ENCODE measurements at regions not wholly inside any gene's neighbourhood (a gene's known extent, or its start where the extent isn't known, plus 50 kb on each side); places are given as distances from the start of the nearest gene placed in this dataset.
"Not testable (repeated sequence)": the region's sequence is repeated elsewhere in the genome, so short reads cannot be mapped to it uniquely, and the experiment has no call there.

DNA sequence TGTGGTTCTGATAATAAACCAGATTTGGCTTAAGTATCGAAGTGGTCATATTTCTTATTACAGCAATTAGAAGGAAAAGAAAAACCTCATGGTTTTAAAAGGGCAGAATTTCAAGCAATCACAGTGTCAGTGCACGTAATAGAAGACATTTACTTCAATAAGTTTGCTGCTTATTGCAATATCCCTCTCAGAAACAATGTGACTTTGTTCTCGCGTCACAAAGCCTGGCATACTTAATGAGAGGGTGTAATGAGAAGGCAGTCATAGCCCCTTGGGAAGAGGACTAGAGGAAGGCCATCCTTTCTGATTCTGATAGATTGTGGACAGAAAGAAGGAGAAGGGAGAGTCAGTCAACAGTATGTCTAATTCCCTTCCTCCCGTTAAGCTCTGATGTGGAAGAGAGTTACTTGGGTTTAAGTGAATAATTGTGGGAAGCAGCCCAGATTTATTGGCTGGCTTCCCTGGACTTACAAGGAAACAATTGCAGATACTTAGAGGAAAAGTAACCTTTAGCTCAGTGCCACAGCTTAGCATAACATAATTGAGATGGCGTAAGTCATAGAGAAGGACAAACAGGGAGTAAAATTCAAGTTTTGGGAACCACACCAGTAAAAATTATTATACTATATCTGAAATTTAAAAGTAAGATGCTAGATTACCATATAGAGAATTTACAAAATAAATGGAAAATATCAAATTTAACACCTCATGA is 738.2 kb downstream of the PRIM2 start:
- not testable (repeated sequence) for DNase-seq (ENCODE audit: insufficient read length, low spot score)
- FAIRE-seq = peak; percentile 67

- DNase-seq (ENCODE audit: insufficient read length, low spot score) = not testable (repeated sequence)
- peak; percentile 59 for FAIRE-seq
Observed at GRCh38 chr6:58059701-58060100, 742.3 kb downstream of the PRIM2 start.

DNA sequence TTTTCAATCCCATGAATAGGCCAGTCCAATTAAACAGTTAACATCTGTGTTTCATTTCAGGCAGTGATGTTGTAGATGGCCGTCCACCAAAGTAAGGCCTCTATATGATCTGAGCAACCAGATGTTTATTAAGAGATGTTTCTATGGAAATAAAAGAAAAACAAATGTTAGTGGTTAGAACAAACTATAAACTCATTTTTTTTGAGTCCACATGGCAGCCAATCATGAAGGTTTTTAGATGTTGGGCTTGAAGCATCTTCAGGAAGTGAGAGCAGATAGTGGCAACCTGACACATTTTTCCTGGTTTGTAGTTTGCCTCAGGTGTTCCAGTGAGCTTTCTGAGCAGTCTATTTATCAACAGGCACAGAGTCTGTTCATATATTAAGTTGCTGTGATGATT is 746.1 kb downstream of the PRIM2 start:
- not testable (repeated sequence) for FAIRE-seq; DNase-seq (ENCODE audit: insufficient read length, low spot score)

DNA sequence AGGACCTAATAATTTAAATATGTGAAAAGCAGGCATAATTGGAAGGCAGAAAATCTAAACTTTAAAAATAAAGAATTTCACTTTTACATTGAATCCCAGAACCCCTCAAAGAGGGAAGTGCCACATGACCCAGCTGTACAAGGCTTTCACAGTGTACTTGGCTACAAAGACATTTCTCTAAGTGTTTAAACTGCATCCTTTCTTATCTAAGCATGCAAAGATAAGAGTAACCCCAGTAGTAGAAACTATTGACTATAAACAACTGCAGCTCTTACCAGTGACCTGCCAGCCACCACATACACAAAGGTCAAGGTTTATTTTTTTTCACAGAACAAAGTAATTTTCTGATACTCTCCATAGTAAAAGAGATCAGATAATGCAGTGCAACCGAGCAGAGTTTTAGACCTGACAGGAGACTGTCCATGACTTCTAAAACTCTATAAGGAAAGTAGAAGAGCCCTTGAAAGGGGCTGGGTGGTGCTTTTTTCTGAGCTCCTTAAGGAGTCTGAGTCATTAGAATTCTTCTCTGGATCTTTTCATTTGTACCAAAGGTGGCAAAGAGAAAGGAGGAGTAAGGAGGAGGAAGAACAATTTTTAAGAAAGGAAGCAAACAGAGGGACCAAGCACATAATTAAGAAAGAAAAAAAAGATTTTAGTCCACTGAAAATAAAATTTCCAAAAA is 750.6 kb downstream of the PRIM2 start:
- FAIRE-seq; DNase-seq (ENCODE audit: insufficient read length, low spot score): not testable (repeated sequence)

DNA sequence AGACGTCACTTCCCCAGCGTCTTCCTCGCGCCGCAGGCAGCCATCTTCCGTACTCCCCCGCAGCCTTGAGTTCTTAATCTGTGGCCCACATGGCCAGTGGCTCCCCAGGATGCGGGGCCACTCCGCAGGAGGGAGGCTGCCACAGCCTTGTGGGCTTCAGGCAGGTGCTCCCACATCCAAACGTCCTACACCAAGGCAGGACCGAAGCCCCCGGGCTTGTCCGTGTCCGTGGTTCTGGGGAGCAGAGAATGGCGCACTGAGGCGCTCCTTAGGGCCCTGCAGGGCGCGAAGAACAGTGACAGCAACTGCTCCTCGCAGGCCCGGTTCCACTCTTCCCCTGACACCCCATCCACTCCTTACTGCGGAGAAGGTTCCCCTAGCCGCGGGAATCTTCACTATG is 755.8 kb downstream of the PRIM2 start:
- no peak for FAIRE-seq

DNA sequence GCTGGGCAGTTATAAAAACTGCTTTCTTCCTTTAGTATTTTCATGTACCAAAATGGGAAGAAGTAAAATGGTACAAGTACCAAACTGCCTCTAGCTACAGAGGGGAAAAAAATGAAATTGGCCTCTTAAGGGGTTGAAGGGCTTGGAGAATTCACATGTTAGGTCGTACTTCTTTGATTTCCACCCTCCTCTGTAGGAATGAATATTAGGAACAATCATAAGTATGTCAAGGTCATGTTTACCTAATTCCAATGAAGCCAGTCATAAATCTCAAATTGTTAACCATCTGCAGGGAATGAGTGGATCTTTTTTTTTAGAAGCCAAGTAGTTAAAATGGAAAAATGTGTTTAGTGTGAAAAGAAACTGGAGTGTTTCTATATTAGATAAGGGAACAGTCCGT is 772.6 kb downstream of the PRIM2 start:
- not testable (repeated sequence) for DNase-seq (ENCODE audit: insufficient read length, low spot score)
- FAIRE-seq = peak; percentile 67

More for the DNA sequence above, 755.8 kb downstream of the PRIM2 start:
- DNase-seq (ENCODE audit: insufficient read length, low spot score) = no peak

GRCh38 chr6:58097251-58097650 is 779.8 kb downstream of the PRIM2 start:
- FAIRE-seq = not testable (repeated sequence)

GRCh38 chr6:58113960-58114359 is 796.5 kb downstream of the PRIM2 start:
- FAIRE-seq (no peak), DNase-seq (ENCODE audit: insufficient read length, low spot score) (no peak)

More at GRCh38 chr6:58097251-58097650, 779.8 kb downstream of the PRIM2 start:
- not testable (repeated sequence) for DNase-seq (ENCODE audit: insufficient read length, low spot score)

DNA sequence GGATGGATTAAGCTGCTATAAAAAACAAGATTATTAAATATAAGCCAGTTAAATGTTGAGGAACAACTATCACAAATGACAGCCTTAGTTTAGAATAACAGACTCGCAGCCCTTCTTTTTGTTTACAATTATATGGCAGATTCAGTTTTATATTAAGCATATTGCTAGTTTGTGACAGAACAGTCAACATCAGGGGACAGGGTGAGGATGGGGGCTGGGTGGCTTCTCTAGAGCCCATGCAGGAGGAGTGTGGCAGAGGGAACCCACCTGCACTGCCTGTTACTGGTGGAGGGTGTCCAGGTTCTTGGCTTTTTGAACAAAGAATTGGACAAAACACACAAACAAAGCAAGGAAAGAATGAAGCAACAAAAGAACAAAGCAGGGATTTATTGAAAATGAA is 799.7 kb downstream of the PRIM2 start:
- not testable (repeated sequence) for DNase-seq (ENCODE audit: insufficient read length, low spot score); FAIRE-seq

- not testable (repeated sequence) for DNase-seq (ENCODE audit: insufficient read length, low spot score); FAIRE-seq
Observed at GRCh38 chr6:58121616-58122015, 804.2 kb downstream of the PRIM2 start.

GRCh38 chr6:58123770-58124169 is 806.3 kb downstream of the PRIM2 start:
- FAIRE-seq; DNase-seq (ENCODE audit: insufficient read length, low spot score): not testable (repeated sequence)

- not testable (repeated sequence) for DNase-seq (ENCODE audit: insufficient read length, low spot score); FAIRE-seq
Observed at GRCh38 chr6:58128549-58128948, 811.1 kb downstream of the PRIM2 start.

DNA sequence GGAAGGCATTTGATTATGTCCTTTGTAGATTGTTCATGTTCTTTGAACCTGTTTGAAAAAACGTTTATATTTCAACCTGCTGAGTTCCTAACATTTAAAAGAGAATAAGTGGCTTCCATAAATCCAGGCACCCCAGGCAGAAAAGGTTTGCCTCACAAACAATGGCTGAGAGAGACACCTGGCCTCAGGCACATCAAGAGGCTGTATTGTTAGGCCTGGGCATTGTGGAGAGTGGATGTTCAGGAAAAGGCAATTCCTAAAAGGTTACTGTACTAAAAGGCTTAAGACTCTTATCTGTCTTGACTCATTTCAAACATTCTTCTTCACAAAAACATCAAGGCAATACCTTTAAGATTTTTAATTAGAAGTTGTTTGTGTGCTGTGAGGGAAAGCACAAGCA is 811.7 kb downstream of the PRIM2 start:
- not testable (repeated sequence) for FAIRE-seq; DNase-seq (ENCODE audit: insufficient read length, low spot score)

DNA sequence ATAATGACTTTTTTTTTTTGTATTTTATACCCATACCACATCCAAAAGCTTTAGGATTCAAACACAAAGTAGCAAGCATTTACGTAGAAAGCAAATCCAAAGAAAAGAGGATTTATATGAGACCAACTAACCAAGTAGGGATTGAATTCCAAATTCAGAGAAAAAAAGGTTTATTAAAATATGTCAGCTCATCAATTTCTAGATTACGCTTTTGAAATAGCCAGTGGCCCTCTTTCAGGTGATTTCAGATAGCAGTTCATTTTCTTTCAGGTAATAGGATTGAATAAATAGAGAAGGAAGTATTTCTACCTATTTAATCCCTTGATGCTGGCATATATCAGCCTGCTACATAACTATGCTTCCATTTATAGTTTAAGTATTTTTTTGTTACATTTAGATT is 822.3 kb downstream of the PRIM2 start:
- DNase-seq (ENCODE audit: insufficient read length, low spot score); FAIRE-seq: not testable (repeated sequence)

- DNase-seq (ENCODE audit: insufficient read length, low spot score) = not testable (repeated sequence)
- FAIRE-seq = peak; percentile 73
Observed at GRCh38 chr6:58171025-58171424, 853.6 kb downstream of the PRIM2 start.

DNA sequence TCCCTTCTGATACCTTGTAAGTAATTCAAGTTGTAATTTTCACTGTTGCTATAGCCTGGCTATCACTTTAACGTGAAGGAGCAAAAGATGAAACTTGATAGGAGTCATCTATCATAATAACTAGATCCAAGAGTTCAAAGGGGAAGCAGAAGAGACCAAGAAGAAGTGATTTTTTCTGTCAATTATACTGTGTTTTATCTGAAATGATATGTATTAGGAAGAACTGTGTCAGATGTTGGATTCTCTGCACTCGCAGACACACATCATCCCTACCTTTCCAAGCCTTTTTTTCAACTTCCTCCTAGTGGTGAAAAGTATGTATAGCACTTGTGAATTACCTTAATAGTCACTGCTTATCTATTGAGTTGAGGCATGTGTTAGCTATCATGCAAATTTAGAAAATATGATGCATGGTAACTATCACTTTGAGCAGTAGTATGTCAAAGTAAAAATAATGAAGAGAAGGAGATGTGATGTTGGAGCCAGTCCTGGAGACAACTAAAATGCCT is 864.2 kb downstream of the PRIM2 start:
- DNase-seq (ENCODE audit: insufficient read length, low spot score) = not testable (repeated sequence)
- peak; percentile 81 for FAIRE-seq

GRCh38 chr6:58185300-58185699 is 867.9 kb downstream of the PRIM2 start:
- DNase-seq (ENCODE audit: insufficient read length, low spot score); FAIRE-seq: not testable (repeated sequence)

- DNase-seq (ENCODE audit: insufficient read length, low spot score) (peak; percentile 4), FAIRE-seq (peak; percentile 93)
Observed at GRCh38 chr6:58193209-58193608, 875.8 kb downstream of the PRIM2 start.

DNA sequence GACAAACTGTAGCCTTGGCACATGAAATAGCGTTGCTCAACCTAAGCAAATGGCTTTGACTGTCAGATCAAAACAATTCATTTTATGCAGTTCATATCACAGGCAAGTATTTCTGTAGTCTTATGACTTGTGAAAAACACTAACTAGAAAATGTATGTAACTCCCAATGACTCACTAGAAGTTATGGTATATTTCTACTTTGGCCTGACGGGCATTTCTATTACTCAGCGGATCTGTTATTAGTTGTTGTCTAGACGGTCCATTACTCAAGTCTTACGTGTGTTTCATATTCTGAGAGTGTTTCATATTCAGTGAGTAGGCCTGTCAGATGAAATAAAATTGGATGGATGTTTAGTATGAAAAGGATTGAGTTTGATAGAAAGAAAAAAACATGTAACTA is 880.9 kb downstream of the PRIM2 start:
- DNase-seq (ENCODE audit: insufficient read length, low spot score) (peak; percentile 7), FAIRE-seq (peak; percentile 60)

- DNase-seq (ENCODE audit: insufficient read length, low spot score); FAIRE-seq: not testable (repeated sequence)
Observed at GRCh38 chr6:58237124-58237523, 919.7 kb downstream of the PRIM2 start.

DNA sequence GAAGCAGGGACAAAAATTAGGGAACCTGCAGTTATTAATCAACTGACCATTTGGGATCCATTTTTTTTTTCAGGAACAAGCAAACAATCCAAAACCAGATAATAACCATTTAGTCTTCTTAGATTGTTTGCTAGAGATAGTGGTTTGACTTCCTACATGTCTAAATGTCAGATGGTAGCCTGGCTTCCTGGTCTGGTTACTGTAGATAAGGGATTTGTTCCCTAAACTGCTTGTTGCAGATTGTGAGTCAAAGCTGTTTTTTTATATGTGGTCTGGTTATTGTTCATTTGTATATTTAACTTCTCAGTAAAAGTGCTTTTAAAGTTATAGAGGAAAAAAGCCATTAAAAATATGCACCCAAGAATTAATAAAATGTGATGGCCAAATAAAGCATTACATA is 921.0 kb downstream of the PRIM2 start:
- not testable (repeated sequence) for FAIRE-seq; DNase-seq (ENCODE audit: insufficient read length, low spot score)

Measured in HTR-8/SVneo (cell line).